Neural crest cell (in vitro differentiated cells): ENCODE measurements at regions not wholly inside any gene's neighbourhood (a gene's known extent, or its start where the extent isn't known, plus 50 kb on each side); places are given as distances from the start of the nearest gene placed in this dataset.

Experiments used
- DNase-seq: peaks from one replicate; pipeline ENCODE4 v3.0.0; 2021; ENCODE audit warnings: low read depth, mixed read lengths, low spot score
- H3K27ac Mint-ChIP-seq: one replicate; pipeline ENCODE4 v1.8.0; 2021; ENCODE audit warnings: mild to moderate bottlenecking, mixed read lengths; ENCODE audit not compliant: unreplicated experiment
- H3K27me3 Mint-ChIP-seq: 2 replicates; pipeline ENCODE4 v1.8.0; 2021; ENCODE audit warnings: low read depth, mild to moderate bottlenecking, mixed read lengths
- H3K36me3 Mint-ChIP-seq: 2 replicates; pipeline ENCODE4 v1.8.0; 2021; ENCODE audit warnings: low read depth, mild to moderate bottlenecking, mixed read lengths
- H3K4me1 Mint-ChIP-seq: 2 replicates; pipeline ENCODE4 v1.8.0; 2021; ENCODE audit warnings: mixed read lengths
- H3K4me3 Mint-ChIP-seq: one replicate; pipeline ENCODE4 v1.8.0; 2021; ENCODE audit warnings: mild to moderate bottlenecking, mixed read lengths
- H3K9me3 Mint-ChIP-seq: 2 replicates; pipeline ENCODE4 v1.8.0; 2021; ENCODE audit warnings: mixed read lengths
- CTCF ChIP-seq: fragments of 200-600 bp; sonication (generic); conservative IDR thresholded peaks from 2 replicates; pipeline ENCODE4 v1.5.0; 2021; ENCODE audit warnings: antibody characterized with exemption, mild to moderate bottlenecking

- H3K27me3 Mint-ChIP-seq, result no peaks in the 10 kb centered on the region
Measured at GRCh38 chr10:21308946-21309345, 216.5 kb downstream of the SKIDA1 start.

GRCh38 chr10:21308018-21308417, 217.5 kb downstream of the SKIDA1 start:
- Mint-ChIP-seq H3K9me3 (peaks cover 5% of the 10 kb centered on the region), H3K27me3 (no peaks in the 10 kb centered on the region), H3K27ac (no peak overlapping the region), H3K36me3 (no peaks in the 10 kb centered on the region), H3K4me3 (no peak overlapping the region), H3K4me1 (peaks cover 12% of the 10 kb centered on the region)
- DNase-seq, result no peak
- no peak for TF ChIP-seq CTCF

More at GRCh38 chr10:21308946-21309345, 216.5 kb downstream of the SKIDA1 start:
- Mint-ChIP-seq H3K27ac (no peak overlapping the region), H3K4me3 (no peak overlapping the region), H3K9me3 (peaks cover 5% of the 10 kb centered on the region), H3K36me3 (no peaks in the 10 kb centered on the region), H3K4me1 (peaks cover 17% of the 10 kb centered on the region)
- DNase-seq, result no peak
- no peak for TF ChIP-seq CTCF

- TF ChIP-seq CTCF, result no peak
- no peak overlapping the region for H3K27ac Mint-ChIP-seq
- H3K9me3 Mint-ChIP-seq, result no peaks in the 10 kb centered on the region
- no peaks in the 10 kb centered on the region for H3K27me3 Mint-ChIP-seq
- peaks cover 8% of the 10 kb centered on the region for H3K4me1 Mint-ChIP-seq
- no peak overlapping the region for H3K4me3 Mint-ChIP-seq
- no peak for DNase-seq
- H3K36me3 Mint-ChIP-seq, result no peaks in the 10 kb centered on the region
Measured at GRCh38 chr10:21304608-21305007, 220.9 kb downstream of the SKIDA1 start.

GRCh38 chr10:21304198-21304597, 221.3 kb downstream of the SKIDA1 start:
- no peaks in the 10 kb centered on the region for H3K36me3 Mint-ChIP-seq
- no peak overlapping the region for H3K27ac Mint-ChIP-seq
- no peaks in the 10 kb centered on the region for H3K27me3 Mint-ChIP-seq
- DNase-seq, result no peak
- no peak for TF ChIP-seq CTCF
- peaks cover 8% of the 10 kb centered on the region for H3K4me1 Mint-ChIP-seq
- H3K4me3 Mint-ChIP-seq, result no peak overlapping the region
- no peaks in the 10 kb centered on the region for H3K9me3 Mint-ChIP-seq

- Mint-ChIP-seq H3K36me3 (no peaks in the 10 kb centered on the region), H3K4me1 (peaks cover 20% of the 10 kb centered on the region), H3K27me3 (no peaks in the 10 kb centered on the region), H3K9me3 (no peaks in the 10 kb centered on the region), H3K27ac (no peak overlapping the region), H3K4me3 (no peak overlapping the region)
- DNase-seq, result no peak
- no peak for TF ChIP-seq CTCF
Measured at GRCh38 chr10:21300551-21300950, 224.9 kb downstream of the SKIDA1 start.

GRCh38 chr10:21299330-21299729, 226.2 kb downstream of the SKIDA1 start:
- no peak overlapping the region for H3K4me3 Mint-ChIP-seq
- H3K27ac Mint-ChIP-seq, result no peak overlapping the region
- H3K4me1 Mint-ChIP-seq, result peaks cover 27% of the 10 kb centered on the region
- TF ChIP-seq CTCF, result no peak
- no peaks in the 10 kb centered on the region for H3K36me3 Mint-ChIP-seq
- no peaks in the 10 kb centered on the region for H3K27me3 Mint-ChIP-seq
- no peak for DNase-seq
- no peaks in the 10 kb centered on the region for H3K9me3 Mint-ChIP-seq
